NB4 (cell line): ENCODE measurements at regions not wholly inside any gene's neighbourhood (a gene's known extent, or its start where the extent isn't known, plus 50 kb on each side); places are given as distances from the start of the nearest gene placed in this dataset.

Source experiments
- DNase-seq: peaks from one replicate; pipeline ENCODE4 v3.0.0; 2010; ENCODE audit warnings: low read depth
- H3K4me3 ChIP-seq: one replicate; pipeline ENCODE4 v1.5.1; 2011; ENCODE audit warnings: mild to moderate bottlenecking, low read depth, low read length, moderate library complexity
- CTCF ChIP-seq: IDR thresholded peaks from one replicate; pipeline ENCODE4 v1.5.1; 2012; ENCODE audit warnings: low read depth, low read length
- MAX ChIP-seq: IDR thresholded peaks from 2 replicates; pipeline ENCODE4 v1.6.1; 2011; ENCODE audit warnings: low read depth, low read length
- MYC ChIP-seq: IDR thresholded peaks from 2 replicates; pipeline ENCODE4 v1.6.1; 2011; ENCODE audit warnings: low read depth, low read length
- POLR2A ChIP-seq: IDR thresholded peaks from 2 replicates; pipeline ENCODE4 v1.6.1; 2011; ENCODE audit warnings: mild to moderate bottlenecking; ENCODE audit not compliant: insufficient read length; ENCODE audit errors: extremely low read depth

- TF ChIP-seq MAX, result no peak
- TF ChIP-seq POLR2A, result no peak
- no peak for TF ChIP-seq MYC
- TF ChIP-seq CTCF, result no peak
- DNase-seq, result no peak
- H3K4me3 ChIP-seq, result no peak overlapping the region
Observed at GRCh38 chr6:145318952-145319351, 416.4 kb downstream of the EPM2A start.

GRCh38 chr6:145319605-145320004, 415.7 kb downstream of the EPM2A start:
- DNase-seq, result no peak
- no peak overlapping the region for H3K4me3 ChIP-seq
- no peak for TF ChIP-seq MYC

- TF ChIP-seq POLR2A (no peak), MYC (no peak), MAX (no peak), CTCF (no peak)
- H3K4me3 ChIP-seq, result no peak overlapping the region
- DNase-seq, result no peak
Observed at GRCh38 chr6:145323646-145324045, 411.7 kb downstream of the EPM2A start.

- H3K4me3 ChIP-seq, result no peak overlapping the region
- no peak for TF ChIP-seq MYC
- no peak for DNase-seq
Observed at GRCh38 chr6:145327586-145327985, 407.7 kb downstream of the EPM2A start.

GRCh38 chr6:145329257-145329656, 406.1 kb downstream of the EPM2A start:
- H3K4me3 ChIP-seq, result no peak overlapping the region
- no peak for TF ChIP-seq MYC
- no peak for DNase-seq

GRCh38 chr6:145331066-145331465, 404.3 kb downstream of the EPM2A start:
- TF ChIP-seq MAX (no peak), POLR2A (no peak), MYC (no peak), CTCF (no peak)
- H3K4me3 ChIP-seq, result no peak overlapping the region
- no peak for DNase-seq

- DNase-seq, result no peak
- no peak for TF ChIP-seq MAX
- TF ChIP-seq MYC, result no peak
- TF ChIP-seq POLR2A, result no peak
- no peak for TF ChIP-seq CTCF
- H3K4me3 ChIP-seq, result no peak overlapping the region
Observed at GRCh38 chr6:145332011-145332410, 403.3 kb downstream of the EPM2A start.

- DNase-seq, result no peak
- TF ChIP-seq CTCF (no peak), MAX (no peak), POLR2A (no peak), MYC (no peak)
- no peak overlapping the region for H3K4me3 ChIP-seq
Observed at GRCh38 chr6:145336119-145336518, 399.2 kb downstream of the EPM2A start.
